H1 (cell line): ENCODE measurements at regions not wholly inside any gene's neighbourhood (a gene's known extent, or its start where the extent isn't known, plus 50 kb on each side); places are given as distances from the start of the nearest gene placed in this dataset.

Experiments
- CTCF ChIA-PET: fragments of 300-600 bp; sonication (Branson Sonifier 250); formaldehyde crosslinking; loops from one replicate; lab custom pipeline; 2021; ENCODE audit not compliant: partially characterized antibody; lab: Charles Lee
- POLR2A ChIA-PET: fragments of 300-600 bp; sonication (Branson Sonifier 250); formaldehyde crosslinking; loops from one replicate; lab custom pipeline; 2021; ENCODE audit warnings: inconsistent platforms; ENCODE audit not compliant: partially characterized antibody; lab: Charles Lee
- DNase-seq, 2 experiments: peaks; one replicate each; pipeline versions ENCODE4 v3.0.0 to v3.0.0-alpha.2; 2010 to 2022; ENCODE audit warnings: low spot score in 2 of 2, low read depth in 1 of 2, mixed read lengths in 1 of 2
- FAIRE-seq: peaks from 2 replicates; lab custom pipeline; 2011; peaks lifted over from hg19 to GRCh38; lab: Jason Lieb, UNC
- H2AFZ ChIP-seq: 2 replicates; pipeline ENCODE4 v1.8.1; 2012; ENCODE audit warnings: low read length, inconsistent platforms
- H2AK5ac ChIP-seq: 2 replicates; pipeline ENCODE4 v1.6.1; 2013; ENCODE audit warnings: low read depth, low read length
- H2BK120ac ChIP-seq: replicated peaks from 2 replicates; pipeline ENCODE3; 2013; ENCODE audit warnings: low read depth, low read length, inconsistent platforms
- H2BK12ac ChIP-seq: 2 replicates; pipeline ENCODE4 v1.6.1; 2013; ENCODE audit warnings: low read depth, low read length
- H2BK15ac ChIP-seq: 2 replicates; pipeline ENCODE4 v1.6.1; 2013; ENCODE audit warnings: low read length
- H2BK20ac ChIP-seq: 2 replicates; pipeline ENCODE4 v1.6.1; 2013; ENCODE audit warnings: low read length
- H2BK5ac ChIP-seq: 2 replicates; pipeline ENCODE4 v1.6.1; 2013; ENCODE audit warnings: low read depth, low read length
- H3K14ac ChIP-seq: 2 replicates; pipeline ENCODE4 v1.6.1; 2013; ENCODE audit warnings: inconsistent platforms; ENCODE audit not compliant: insufficient read length
- H3K18ac ChIP-seq: 2 replicates; pipeline ENCODE4 v1.6.1; 2013; ENCODE audit warnings: low read length; ENCODE audit errors: extremely low read depth
- H3K23ac ChIP-seq: 2 replicates; pipeline ENCODE4 v1.6.1; 2013; ENCODE audit warnings: inconsistent platforms; ENCODE audit not compliant: insufficient read length
- H3K23me2 ChIP-seq: 2 replicates; pipeline ENCODE4 v1.6.1; 2013; ENCODE audit warnings: low read depth, low read length
- H3K27ac ChIP-seq: 2 replicates; pipeline ENCODE4 v1.6.1; 2011; ENCODE audit warnings: low read depth, low read length, inconsistent platforms
- H3K27me3 ChIP-seq, 4 experiments: replicated peaks in 1 of 4; 1 replicate in 1 of 4; 2 replicates in 3 of 4; pipeline versions ENCODE4 v1.6.1 to v1.8.1; 2011 to 2013; ENCODE audit warnings: low read length in 3 of 4, mild to moderate bottlenecking in 3 of 4, inconsistent platforms in 2 of 4, mixed read lengths in 2 of 4, moderate library complexity in 1 of 4; ENCODE audit not compliant: control insufficient read depth in 3 of 4, insufficient read depth in 3 of 4; ENCODE audit errors: extremely low read depth in 1 of 4
- H3K36me3 ChIP-seq, 4 experiments: 2 replicates each; pipeline versions ENCODE4 v1.6.1 to v1.8.1; 2011 to 2013; ENCODE audit warnings: mild to moderate bottlenecking in 4 of 4, low read length in 3 of 4, moderate library complexity in 2 of 4, control low read depth in 1 of 4, inconsistent platforms in 1 of 4; ENCODE audit not compliant: insufficient read depth in 4 of 4, control insufficient read depth in 2 of 4
- H3K4ac ChIP-seq: replicated peaks from 2 replicates; pipeline ENCODE3; 2013; ENCODE audit warnings: low read length, low read depth, mixed read lengths, inconsistent platforms; ENCODE audit not compliant: insufficient read length
- H3K4me1 ChIP-seq, 4 experiments: replicated peaks in 1 of 4; 1 replicate in 1 of 4; 2 replicates in 3 of 4; pipeline versions ENCODE4 v1.6.1 to v1.8.1; 2011 to 2013; ENCODE audit warnings: low read length in 3 of 4, inconsistent platforms in 2 of 4, mixed read lengths in 1 of 4; ENCODE audit not compliant: insufficient read depth in 4 of 4, control insufficient read depth in 3 of 4
- H3K4me2 ChIP-seq, 2 experiments: 2 replicates each; pipeline versions ENCODE4 v1.6.1 to v1.8.1; 2011 to 2013; ENCODE audit warnings: low read depth in 2 of 2, low read length in 2 of 2, control low read depth in 1 of 2, inconsistent platforms in 1 of 2, mild to moderate bottlenecking in 1 of 2; ENCODE audit not compliant: insufficient read depth in 1 of 2
- H3K4me3 ChIP-seq, 4 experiments: fragments of 200-600, 300-600 bp in 1 of 4; sonication (generic), shearing (Covaris generic), sonication (Bioruptor Twin) in 1 of 4; 2 replicates each; pipeline versions ENCODE4 v1.5.1 to v1.8.1; 2011 to 2016; ENCODE audit warnings: low read length in 4 of 4, low read depth in 3 of 4, control low read depth in 2 of 4, inconsistent platforms in 2 of 4, mild to moderate bottlenecking in 2 of 4, mixed read lengths in 1 of 4, moderate library complexity in 1 of 4; ENCODE audit not compliant: insufficient read depth in 2 of 4; ENCODE audit errors: extremely low read depth in 1 of 4
- H3K56ac ChIP-seq: replicated peaks from 2 replicates; pipeline ENCODE3; 2013; ENCODE audit warnings: low read depth, mild to moderate bottlenecking, mixed read lengths, low read length, inconsistent platforms; ENCODE audit not compliant: insufficient read length
- H3K79me1 ChIP-seq: 2 replicates; pipeline ENCODE4 v1.6.1; 2013; ENCODE audit warnings: low read depth, low read length, control low read depth
- H3K79me2 ChIP-seq, 2 experiments: 2 replicates each; pipeline versions ENCODE4 v1.6.1 to v1.8.1; 2012 to 2013; ENCODE audit warnings: low read length in 2 of 2, mild to moderate bottlenecking in 2 of 2, inconsistent platforms in 1 of 2; ENCODE audit not compliant: insufficient read depth in 2 of 2, control insufficient read depth in 1 of 2
- H3K9ac ChIP-seq, 4 experiments: replicated peaks in 1 of 4; 1 replicate in 1 of 4; 2 replicates in 3 of 4; pipeline versions ENCODE4 v1.6.1 to v1.8.1; 2011 to 2013; ENCODE audit warnings: low read depth in 3 of 4, low read length in 3 of 4, control low read depth in 2 of 4, mild to moderate bottlenecking in 2 of 4, moderate library complexity in 2 of 4, inconsistent platforms in 1 of 4; ENCODE audit errors: extremely low read depth in 1 of 4
- H3K9me3 ChIP-seq, 2 experiments: 2 replicates each; pipeline versions ENCODE4 v1.6.1 to v1.8.1; 2012 to 2013; ENCODE audit warnings: mild to moderate bottlenecking in 2 of 2, moderate library complexity in 2 of 2, control low read depth in 1 of 2, inconsistent platforms in 1 of 2, low read depth in 1 of 2, low read length in 1 of 2, mixed read lengths in 1 of 2; ENCODE audit not compliant: insufficient read depth in 2 of 2
- H4K20me1 ChIP-seq, 2 experiments: replicated peaks in 1 of 2; 2 replicates each; pipeline versions ENCODE3 to v1.8.1; 2011 to 2013; ENCODE audit warnings: inconsistent platforms in 2 of 2, low read length in 2 of 2, mild to moderate bottlenecking in 1 of 2; ENCODE audit not compliant: insufficient read depth in 2 of 2, control insufficient read depth in 1 of 2
- H4K5ac ChIP-seq: 2 replicates; pipeline ENCODE4 v1.6.1; 2013; ENCODE audit warnings: low read length, low read depth, mixed read lengths, inconsistent platforms; ENCODE audit not compliant: insufficient read length
- H4K8ac ChIP-seq: 2 replicates; pipeline ENCODE4 v1.8.0; 2013; ENCODE audit warnings: mild to moderate bottlenecking, moderate library complexity, low read length, inconsistent platforms; ENCODE audit not compliant: insufficient read depth; ENCODE audit errors: extremely low read depth
- H4K91ac ChIP-seq: replicated peaks from 2 replicates; pipeline ENCODE3; 2013; ENCODE audit warnings: low read length, mixed read lengths, inconsistent platforms; ENCODE audit not compliant: insufficient read length
- CBX8 ChIP-seq: fragments of 300-800, 300-1000 bp; sonication (generic); IDR thresholded peaks from 2 replicates; pipeline ENCODE4 v1.7.1; 2016; ENCODE audit warnings: low read depth, low read length, borderline replicate concordance
- EGR1 ChIP-seq: IDR thresholded peaks from 2 replicates; pipeline ENCODE4 v1.6.1; 2011; ENCODE audit warnings: low read depth, low read length, borderline replicate concordance
- JUND ChIP-seq: IDR thresholded peaks from 2 replicates; pipeline ENCODE4 v1.6.1; 2011; ENCODE audit warnings: mild to moderate bottlenecking, improper control_type of control experiment, low read length
- POU5F1 ChIP-seq: IDR thresholded peaks from 2 replicates; pipeline ENCODE4 v1.6.1; 2011; ENCODE audit warnings: low read depth, mild to moderate bottlenecking, low read length, moderate library complexity
- RAD21 ChIP-seq, 2 experiments: IDR thresholded peaks in 1 of 2; conservative IDR thresholded peaks in 1 of 2; 2 replicates each; pipeline ENCODE4 v1.6.1; 2011; ENCODE audit warnings: low read depth in 2 of 2, low read length in 2 of 2, improper control_type of control experiment in 1 of 2, inconsistent platforms in 1 of 2, mild to moderate bottlenecking in 1 of 2, moderate library complexity in 1 of 2
- RBBP5 ChIP-seq: IDR thresholded peaks from 2 replicates; pipeline ENCODE4 v1.7.1; 2012; ENCODE audit warnings: low read depth, mild to moderate bottlenecking, inconsistent platforms, low read length, moderate library complexity, borderline replicate concordance
- SP1 ChIP-seq: IDR thresholded peaks from 2 replicates; pipeline ENCODE4 v1.6.1; 2011; ENCODE audit warnings: low read depth, low read length
- TCF12 ChIP-seq: IDR thresholded peaks from 2 replicates; pipeline ENCODE4 v1.6.1; 2011; ENCODE audit warnings: low read depth, mild to moderate bottlenecking, low read length
- TEAD4 ChIP-seq: IDR thresholded peaks from 2 replicates; pipeline ENCODE4 v1.6.1; 2012; ENCODE audit warnings: low read depth, low read length, inconsistent platforms, mixed read lengths
- YY1 ChIP-seq: IDR thresholded peaks from 2 replicates; pipeline ENCODE4 v1.6.1; 2011; ENCODE audit warnings: low read depth, mild to moderate bottlenecking, low read length
- WGBS, 2 experiments: shearing (Covaris generic) in 1 of 2; methylation state at CpG; one replicate each; pipeline versions ENCODE4 v1.1.6 to v1.1.7; 2013 to 2015; ENCODE audit warnings: low lambda C conversion rate in 2 of 2, mixed read lengths in 2 of 2, inconsistent platforms in 1 of 2, low coverage in 1 of 2, missing lambda C conversion rate in 1 of 2; ENCODE audit not compliant: insufficient replicate concordance in 2 of 2, insufficient coverage in 1 of 2, insufficient read length in 1 of 2; ENCODE audit errors: extremely low coverage in 1 of 2, missing lambda C conversion rate in 1 of 2; 5-methylcytosine and 5-hydroxymethylcytosine counted together
- TF ChIP-seq, protein P1 (sequence below): IDR thresholded peaks from 2 replicates; pipeline ENCODE4 v1.6.1; 2012; ENCODE audit warnings: low read length, inconsistent platforms
- TF ChIP-seq, protein P2 (sequence below): IDR thresholded peaks from 2 replicates; pipeline ENCODE4 v1.6.1; 2011; ENCODE audit warnings: low read depth, mild to moderate bottlenecking, low read length; ENCODE audit not compliant: insufficient read depth
- TF ChIP-seq, protein P3 (sequence below): IDR thresholded peaks from 2 replicates; pipeline ENCODE4 v1.6.1; 2012; ENCODE audit warnings: inconsistent platforms

DNA sequence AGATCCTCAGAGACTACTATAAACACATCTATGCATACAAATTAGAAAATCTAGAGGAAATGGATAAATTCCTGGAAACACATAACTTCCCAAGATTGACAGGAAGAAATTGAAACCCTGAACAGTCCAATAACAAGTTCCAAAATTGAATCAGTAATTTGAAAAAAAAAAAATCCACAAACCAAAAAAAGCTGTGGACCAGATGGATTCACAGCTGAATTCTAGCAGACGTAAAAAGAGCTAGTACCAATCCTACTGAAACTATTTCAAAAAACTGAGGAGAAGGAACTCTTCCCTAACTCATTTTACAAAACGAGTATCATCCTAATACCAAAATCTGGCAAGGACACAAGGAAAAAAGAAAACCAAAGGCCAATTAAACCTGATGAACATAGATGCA is 77.0 kb upstream of the FXR1 start:
- H4K91ac ChIP-seq, result no peak overlapping the region
- H2AK5ac ChIP-seq, result no peak overlapping the region
- no peaks in the 10 kb centered on the region for H3K36me3 ChIP-seq
- no peak overlapping the region for H3K56ac ChIP-seq
- no peak overlapping the region for H2BK12ac ChIP-seq
- no peak overlapping the region for H2BK15ac ChIP-seq
- H3K23ac ChIP-seq, result no peak overlapping the region
- no peaks in the 10 kb centered on the region for H3K4me1 ChIP-seq
- no peak overlapping the region for H3K4me2 ChIP-seq
- TF ChIP-seq TCF12, result no peak
- TF ChIP-seq TEAD4, result no peak
- TF ChIP-seq RBBP5, result no peak
- TF ChIP-seq, protein P1, sequence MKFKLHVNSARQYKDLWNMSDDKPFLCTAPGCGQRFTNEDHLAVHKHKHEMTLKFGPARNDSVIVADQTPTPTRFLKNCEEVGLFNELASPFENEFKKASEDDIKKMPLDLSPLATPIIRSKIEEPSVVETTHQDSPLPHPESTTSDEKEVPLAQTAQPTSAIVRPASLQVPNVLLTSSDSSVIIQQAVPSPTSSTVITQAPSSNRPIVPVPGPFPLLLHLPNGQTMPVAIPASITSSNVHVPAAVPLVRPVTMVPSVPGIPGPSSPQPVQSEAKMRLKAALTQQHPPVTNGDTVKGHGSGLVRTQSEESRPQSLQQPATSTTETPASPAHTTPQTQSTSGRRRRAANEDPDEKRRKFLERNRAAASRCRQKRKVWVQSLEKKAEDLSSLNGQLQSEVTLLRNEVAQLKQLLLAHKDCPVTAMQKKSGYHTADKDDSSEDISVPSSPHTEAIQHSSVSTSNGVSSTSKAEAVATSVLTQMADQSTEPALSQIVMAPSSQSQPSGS, result no peak
- TF ChIP-seq YY1, result no peak
- TF ChIP-seq JUND, result no peak
- no peak for TF ChIP-seq RAD21 (IDR thresholded peaks at IDR 0.05 in 1 of 2, conservative IDR thresholded peaks at IDR 0.05 in 1 of 2; ENCODE audit: low read depth in 2 of 2, low read length in 2 of 2)
- no peak for TF ChIP-seq CBX8
- TF ChIP-seq, protein P2, sequence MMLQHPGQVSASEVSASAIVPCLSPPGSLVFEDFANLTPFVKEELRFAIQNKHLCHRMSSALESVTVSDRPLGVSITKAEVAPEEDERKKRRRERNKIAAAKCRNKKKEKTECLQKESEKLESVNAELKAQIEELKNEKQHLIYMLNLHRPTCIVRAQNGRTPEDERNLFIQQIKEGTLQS, result no peak
- no peak for TF ChIP-seq EGR1
- TF ChIP-seq, protein P3, sequence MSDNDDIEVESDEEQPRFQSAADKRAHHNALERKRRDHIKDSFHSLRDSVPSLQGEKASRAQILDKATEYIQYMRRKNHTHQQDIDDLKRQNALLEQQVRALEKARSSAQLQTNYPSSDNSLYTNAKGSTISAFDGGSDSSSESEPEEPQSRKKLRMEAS, result no peak
- no peak for TF ChIP-seq SP1
- no peak for TF ChIP-seq POU5F1
- TF ChIP-seq, all 59 proteins: peak for 0
- Histone ChIP-seq H3K4ac (no peak overlapping the region), H3K14ac (no peak overlapping the region), H3K79me2 (no peaks in the 10 kb centered on the region), H2BK20ac (no peak overlapping the region), H3K4me3 (no peak overlapping the region), H3K79me1 (no peaks in the 10 kb centered on the region), H3K18ac (no peak overlapping the region), H2BK5ac (no peak overlapping the region), H2BK120ac (no peak overlapping the region), H4K20me1 (no peaks in the 10 kb centered on the region), H3K9ac (no peak overlapping the region), H3K27ac (no peak overlapping the region), H4K8ac (no peak overlapping the region), H4K5ac (no peak overlapping the region), H3K23me2 (no peaks in the 10 kb centered on the region), H3K9me3 (no peaks in the 10 kb centered on the region), H3K27me3 (no peaks in the 10 kb centered on the region), H2AFZ (no peak overlapping the region)
- POLR2A ChIA-PET, result no interaction called here
- 82% methylated on average over 2 of the region's 2 CpGs; no CpG with 5 or more reads in 1 of the 2 experiments for WGBS, 2 experiments
- no peak for FAIRE-seq
- CTCF ChIA-PET, result no interaction called here
- no peak for DNase-seq
